Astrocyte of the cerebellum (primary cell): ENCODE measurements at regions not wholly inside any gene's neighbourhood (a gene's known extent, or its start where the extent isn't known, plus 50 kb on each side); places are given as distances from the start of the nearest gene placed in this dataset.

Source experiments
- DNase-seq: peaks from one replicate; pipeline ENCODE4 v3.0.0-alpha.2; 2011; ENCODE audit warnings: low read depth
- H3K4me3 ChIP-seq: 2 replicates; pipeline ENCODE4 v1.5.1; 2011; ENCODE audit warnings: mild to moderate bottlenecking, low read depth, low read length, moderate library complexity
- CTCF ChIP-seq: IDR thresholded peaks from 2 replicates; pipeline ENCODE4 v1.5.1; 2012; ENCODE audit warnings: low read length, low read depth, moderate library complexity, mild to moderate bottlenecking; ENCODE audit errors: missing control alignments
- in situ Hi-C: cut with HindIII; loops from 2 replicates; pipeline ENCODE4 v1.10.0; 2017; ENCODE audit warnings: low sequenced_read_pairs

- no peak for TF ChIP-seq CTCF
- no peak for DNase-seq
- no peak overlapping the region for H3K4me3 ChIP-seq
- in situ Hi-C loops: no loop called here
These were observed 751.1 kb downstream of the CCDC85A start for GRCh38 chr2:56934866-56935265.

GRCh38 chr2:56940054-56940453, 756.3 kb downstream of the CCDC85A start:
- DNase-seq: no peak
- TF ChIP-seq CTCF: no peak
- in situ Hi-C loops: no loop called here
- H3K4me3 ChIP-seq: no peak overlapping the region

- no peak for DNase-seq
- H3K4me3 ChIP-seq: no peak overlapping the region
- in situ Hi-C loops: no loop called here
- no peak for TF ChIP-seq CTCF
These were observed 769.1 kb downstream of the CCDC85A start for GRCh38 chr2:56952871-56953270.

- no peak for DNase-seq
- TF ChIP-seq CTCF: no peak
- no peak overlapping the region for H3K4me3 ChIP-seq
These were observed 776.8 kb downstream of the CCDC85A start for GRCh38 chr2:56960581-56960980.

GRCh38 chr2:56962673-56963072, 778.9 kb downstream of the CCDC85A start:
- no peak for DNase-seq
- no peak for TF ChIP-seq CTCF
- in situ Hi-C loops: no loop called here
- no peak overlapping the region for H3K4me3 ChIP-seq

More at GRCh38 chr2:56960581-56960980, 776.8 kb downstream of the CCDC85A start:
- in situ Hi-C loops: no loop called here

- in situ Hi-C loops: no loop called here
- DNase-seq: no peak
- no peak for TF ChIP-seq CTCF
- no peak overlapping the region for H3K4me3 ChIP-seq
These were observed 785.7 kb downstream of the CCDC85A start for GRCh38 chr2:56969513-56969912.

- in situ Hi-C loops: no loop called here
- DNase-seq: no peak
- no peak overlapping the region for H3K4me3 ChIP-seq
- no peak for TF ChIP-seq CTCF
These were observed 787.7 kb downstream of the CCDC85A start for GRCh38 chr2:56971383-56971974.
